HG03103 (cell line): ENCODE measurements at regions not wholly inside any gene's neighbourhood (a gene's known extent, or its start where the extent isn't known, plus 50 kb on each side); places are given as distances from the start of the nearest gene placed in this dataset.

Experiments
- ATAC-seq: cut with Tn5 transposase; IDR thresholded peaks from one replicate; pipeline ENCODE4 v1.9.1; 2021; ENCODE audit warnings: low read depth; ENCODE audit not compliant: unreplicated experiment

DNA sequence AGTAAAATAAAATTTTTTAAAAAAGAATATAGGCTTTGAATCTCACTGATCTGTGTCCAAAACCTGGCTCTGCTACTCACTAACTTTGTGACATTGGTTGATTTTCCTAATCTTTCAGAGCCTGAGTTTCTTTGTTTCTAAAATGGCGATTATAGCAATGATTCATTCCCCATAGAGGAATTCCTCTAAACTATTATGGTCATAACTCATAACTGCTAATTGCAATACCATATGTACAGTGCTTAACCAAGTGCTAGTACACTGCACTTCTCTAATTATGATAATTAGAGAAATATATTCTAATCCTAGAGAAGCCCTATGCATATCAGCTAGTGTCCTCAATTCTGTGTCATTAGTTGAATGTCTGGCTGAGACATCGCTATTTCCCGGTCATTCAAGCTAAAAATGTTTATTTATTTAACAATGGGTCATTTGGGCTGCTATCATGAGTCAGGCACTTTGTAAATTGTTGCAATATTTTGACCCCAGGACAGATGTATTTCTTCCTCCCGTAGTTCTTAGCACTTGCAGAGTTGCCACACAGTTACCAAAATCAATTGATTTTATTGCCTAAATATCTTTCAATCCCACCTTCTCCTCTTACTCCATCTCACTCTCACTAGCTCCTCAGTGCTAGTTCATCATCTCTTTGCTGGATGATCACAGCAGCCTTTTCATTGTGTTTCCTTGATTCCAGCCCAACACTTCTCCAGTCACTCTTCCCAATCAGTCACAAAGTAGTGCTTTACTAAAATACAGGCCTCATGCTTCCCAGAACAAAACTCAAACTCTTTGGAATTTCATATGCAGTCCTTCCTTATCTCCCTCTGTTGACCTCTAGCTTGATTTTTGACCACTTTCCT lies 200.9 kb upstream of the PAPPA start:
- no peak for ATAC-seq

- ATAC-seq = no peak
These were observed 197.2 kb upstream of the PAPPA start for GRCh38 chr9:115956371-115956770.

DNA sequence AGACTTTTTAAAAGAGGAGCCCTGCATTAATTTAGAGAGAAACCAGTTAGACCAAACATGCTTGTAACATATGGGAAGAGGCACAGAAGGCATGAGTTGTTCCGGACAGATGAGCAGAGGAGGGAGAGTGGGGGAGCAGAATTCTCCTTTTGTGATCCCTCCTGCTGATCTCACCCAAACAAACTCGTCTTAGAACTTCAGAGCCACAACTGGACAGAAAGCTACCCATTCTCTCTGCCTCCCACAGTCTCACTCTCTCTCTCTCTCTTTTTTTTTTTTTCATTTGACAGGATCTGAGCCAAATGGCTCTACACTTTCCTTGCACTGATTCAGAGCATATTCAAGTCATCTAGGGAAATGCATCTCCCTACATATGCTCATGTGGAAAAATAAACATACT lies 196.0 kb upstream of the PAPPA start:
- no peak for ATAC-seq

DNA sequence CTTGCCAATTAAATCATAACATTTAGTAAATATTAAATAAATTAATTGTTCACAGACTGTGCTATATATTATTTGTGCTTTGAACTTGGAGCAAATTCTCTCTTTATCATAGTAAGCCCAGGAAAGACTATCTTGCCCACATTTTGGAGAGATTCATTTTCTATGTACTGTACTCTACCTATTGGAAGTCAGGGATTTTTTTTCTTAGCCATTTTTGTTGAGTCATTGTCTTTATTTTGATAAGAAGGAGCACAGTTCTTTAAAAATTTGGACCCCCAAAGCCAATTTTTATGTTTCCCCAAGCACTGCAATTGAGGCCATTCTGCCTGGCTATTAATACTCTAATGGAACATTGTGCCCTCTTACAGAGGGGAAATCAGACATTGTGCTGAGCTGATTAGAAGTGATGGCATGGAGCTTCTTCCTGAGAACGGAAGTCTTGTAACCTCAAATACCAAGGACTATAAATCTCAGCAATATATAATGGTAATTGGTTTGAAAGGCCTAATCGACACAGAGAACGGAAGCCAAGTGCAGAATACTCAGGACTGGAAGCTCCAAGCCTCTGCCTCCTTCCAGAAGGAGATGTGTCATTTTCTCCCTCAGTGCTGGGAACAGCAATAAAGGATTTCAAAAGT lies 188.8 kb upstream of the PAPPA start:
- ATAC-seq = no peak

DNA sequence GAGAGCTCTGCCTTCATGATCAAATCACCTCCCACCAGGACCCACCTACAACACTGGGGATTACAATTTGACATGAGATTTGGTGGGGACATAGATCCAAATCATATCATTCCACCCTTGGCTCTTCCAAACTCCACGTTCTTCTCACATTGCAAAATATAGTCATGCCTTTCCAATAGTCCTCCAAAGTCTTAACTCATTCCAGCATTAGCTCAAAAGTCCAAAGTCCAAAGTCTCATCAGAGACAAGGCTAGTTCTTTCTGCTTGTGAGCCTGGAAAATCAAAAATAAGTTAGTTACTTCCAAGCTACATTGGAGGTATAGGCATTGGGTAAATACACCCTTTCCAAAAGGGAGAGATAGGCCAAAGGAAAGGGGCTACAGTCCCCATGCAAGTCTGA lies 186.9 kb upstream of the PAPPA start:
- no peak for ATAC-seq

GRCh38 chr9:115969096-115969495 lies 184.5 kb upstream of the PAPPA start:
- no peak for ATAC-seq

DNA sequence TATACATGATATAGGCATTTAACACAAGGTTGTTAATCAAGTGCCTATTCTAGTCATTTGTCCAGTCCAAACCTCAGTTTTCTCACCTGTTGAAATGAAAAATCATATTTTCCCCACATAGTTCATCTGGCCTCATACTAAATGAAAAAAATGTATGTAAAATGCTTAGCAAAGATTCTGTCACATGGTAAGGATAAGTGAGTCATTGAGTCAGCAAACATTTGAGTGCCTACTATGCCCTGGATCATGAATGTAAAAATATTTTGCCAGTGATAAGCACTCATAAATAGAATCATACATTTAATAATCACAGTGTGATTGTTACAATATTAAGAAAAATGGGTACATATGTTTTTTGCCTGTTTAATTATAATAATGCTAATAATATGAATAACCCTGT lies 181.2 kb upstream of the PAPPA start:
- ATAC-seq = no peak

- ATAC-seq = no peak
These were observed 180.6 kb upstream of the PAPPA start for GRCh38 chr9:115972843-115973595.

- no peak for ATAC-seq
These were observed 176.8 kb upstream of the PAPPA start for GRCh38 chr9:115976781-115977180.

DNA sequence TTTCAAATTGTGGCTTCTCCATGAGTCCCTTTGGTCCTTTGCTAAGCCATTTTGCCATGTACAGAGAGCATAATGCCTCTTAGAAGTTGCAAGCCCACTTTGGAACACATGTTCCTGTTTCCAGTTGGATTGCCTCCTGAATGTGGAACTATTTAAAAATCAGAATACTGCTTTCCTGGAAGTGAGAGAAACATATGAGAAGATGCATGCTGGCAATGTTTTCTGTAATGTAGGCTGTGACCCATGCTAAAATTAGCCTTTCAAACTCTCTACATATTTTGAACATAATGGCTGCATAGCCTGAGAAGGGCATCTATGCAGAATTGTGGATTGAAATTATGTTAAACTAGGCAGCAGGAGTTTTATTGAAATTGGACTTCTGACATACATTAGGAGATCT lies 175.5 kb upstream of the PAPPA start:
- ATAC-seq = no peak

DNA sequence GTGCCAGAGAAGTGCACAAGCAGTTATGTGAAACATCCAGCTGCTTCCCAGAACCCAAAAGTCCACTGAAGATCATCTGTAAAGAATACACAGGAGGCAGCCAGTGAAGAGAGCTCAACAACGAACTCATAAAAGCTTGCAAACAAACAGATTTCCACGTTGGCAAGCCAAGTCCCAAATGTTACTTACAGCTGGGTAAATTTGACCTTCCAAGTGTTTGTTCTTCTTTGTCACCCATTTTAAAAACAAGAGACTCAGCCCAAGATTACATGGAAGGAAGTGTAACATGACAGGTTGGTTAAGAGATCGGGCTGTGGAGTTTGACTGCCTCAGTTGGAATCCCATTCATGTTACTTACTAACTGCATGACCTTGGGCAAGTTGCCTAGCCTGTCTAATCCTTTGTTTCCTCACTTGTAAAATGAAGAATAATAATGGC lies 174.9 kb upstream of the PAPPA start:
- ATAC-seq = no peak

DNA sequence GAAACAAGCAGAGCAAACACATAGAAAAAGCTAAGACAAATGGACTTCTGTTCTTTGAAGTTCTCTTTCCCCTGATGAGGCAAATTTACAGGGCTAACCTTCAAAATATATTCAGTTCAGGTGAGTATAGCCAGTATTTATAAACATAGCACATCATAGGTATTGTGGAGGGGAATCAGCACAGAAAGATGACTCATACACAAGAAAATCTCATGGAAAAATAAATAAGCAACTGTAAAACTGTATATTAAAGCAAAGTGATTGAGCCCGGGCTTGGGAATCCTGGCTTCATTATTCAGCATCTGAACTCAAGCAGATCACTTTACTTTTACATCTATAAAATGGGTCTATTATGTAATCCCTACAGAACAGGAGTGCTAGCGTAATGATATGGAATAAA lies 173.5 kb upstream of the PAPPA start:
- ATAC-seq = no peak

DNA sequence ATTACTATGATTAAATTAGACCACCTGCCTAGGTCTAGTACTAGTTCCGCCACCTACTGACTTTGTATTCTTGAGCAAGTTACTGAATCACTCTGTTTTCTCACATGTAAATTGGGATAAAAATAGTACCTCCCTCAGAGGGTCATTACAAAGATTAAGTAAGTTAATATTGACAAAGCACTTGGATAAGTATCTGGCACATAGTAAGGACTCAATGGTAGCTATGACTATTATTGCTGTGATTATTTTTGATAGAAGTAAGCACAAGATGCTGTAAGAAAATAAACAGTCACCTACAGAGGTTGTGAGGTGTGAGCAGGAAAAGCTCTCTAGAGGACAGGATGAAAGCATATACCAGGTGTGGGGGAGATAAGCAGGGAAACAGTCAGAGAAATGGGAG lies 173.1 kb upstream of the PAPPA start:
- ATAC-seq = no peak

DNA sequence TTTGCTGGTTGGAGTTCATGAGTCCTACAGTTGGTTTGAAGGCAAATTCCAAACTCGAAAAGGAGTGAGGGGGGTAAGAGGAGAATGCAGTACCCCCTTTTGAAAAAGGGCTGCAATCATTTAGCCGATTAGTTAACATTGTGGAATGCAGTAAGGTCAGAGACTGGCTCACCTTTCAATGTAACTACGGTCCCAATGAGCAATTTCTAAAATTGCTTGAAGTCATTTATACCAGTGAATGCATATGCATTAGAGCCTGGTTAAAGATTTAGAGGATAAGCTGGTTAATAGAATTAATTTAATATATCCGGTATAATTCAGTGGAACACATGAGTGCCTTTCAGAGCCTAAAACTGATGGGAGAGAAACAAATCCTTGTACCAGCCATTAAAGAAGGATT lies 172.6 kb upstream of the PAPPA start:
- no peak for ATAC-seq

DNA sequence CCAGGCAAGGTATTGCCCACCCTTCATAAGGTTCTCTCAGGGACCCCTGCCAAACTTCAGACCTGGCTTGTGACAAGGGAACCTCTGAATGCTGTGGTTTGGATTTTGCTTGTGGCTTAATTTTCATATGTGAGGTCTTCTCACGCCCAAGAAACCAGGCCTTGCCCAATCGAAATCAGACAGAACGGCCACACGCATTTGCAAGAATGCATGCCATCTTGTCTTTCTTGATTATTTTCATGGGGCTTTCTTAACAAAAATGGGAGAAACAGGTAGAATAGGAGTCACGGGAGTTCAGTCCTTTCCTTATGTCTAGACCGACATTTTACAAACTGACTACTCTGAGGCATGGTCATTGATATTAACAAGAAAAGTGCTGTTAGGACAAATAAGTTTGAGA lies 170.2 kb upstream of the PAPPA start:
- no peak for ATAC-seq

GRCh38 chr9:115985657-115986056 lies 167.9 kb upstream of the PAPPA start:
- no peak for ATAC-seq

DNA sequence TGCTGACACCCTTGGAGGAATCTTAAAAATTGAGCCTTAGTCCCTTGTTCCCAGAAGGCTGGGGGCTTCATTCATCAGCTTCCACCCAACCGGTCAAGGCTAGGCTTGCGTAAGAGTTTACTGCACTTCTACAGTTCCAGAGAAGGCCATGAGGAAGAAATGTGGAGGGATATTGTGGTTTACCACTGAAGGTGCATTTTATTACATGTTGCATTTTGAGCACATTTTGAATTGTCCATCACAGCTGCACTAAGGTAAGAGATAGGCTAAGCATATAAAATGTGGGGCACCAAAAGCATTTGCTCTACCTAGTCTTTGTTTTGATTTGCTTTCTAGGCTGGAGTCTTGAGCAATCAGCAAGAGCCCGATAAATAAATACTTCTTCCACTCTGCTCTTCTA lies 167.1 kb upstream of the PAPPA start:
- ATAC-seq = no peak

DNA sequence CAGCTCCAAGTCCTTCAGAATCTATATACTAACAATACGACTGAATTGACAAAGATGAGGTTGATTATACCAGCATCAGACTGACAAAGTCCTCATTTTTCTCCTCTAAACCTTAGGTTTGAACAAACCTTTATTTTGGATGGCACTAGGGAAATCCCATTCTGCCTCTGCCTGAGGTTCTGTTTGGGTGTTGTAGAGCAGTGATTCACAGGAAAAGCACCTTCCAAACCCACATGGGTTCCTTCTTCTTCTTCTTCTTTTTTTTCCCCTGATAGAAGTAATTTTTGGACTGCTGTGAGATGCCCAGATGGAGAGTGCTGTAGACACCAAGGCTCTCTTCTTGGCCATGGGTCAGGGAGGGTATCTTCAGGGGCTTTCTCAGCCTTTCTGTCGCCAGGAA lies 164.9 kb upstream of the PAPPA start:
- ATAC-seq = no peak

- ATAC-seq = no peak
These were observed 163.8 kb upstream of the PAPPA start for GRCh38 chr9:115989831-115990230.

- no peak for ATAC-seq
These were observed 160.8 kb upstream of the PAPPA start for GRCh38 chr9:115992834-115993233.

GRCh38 chr9:115997923-115998322 lies 155.7 kb upstream of the PAPPA start:
- ATAC-seq = no peak
